Hepatic stellate cell (primary cell): ENCODE measurements at regions not wholly inside any gene's neighbourhood (a gene's known extent, or its start where the extent isn't known, plus 50 kb on each side); places are given as distances from the start of the nearest gene placed in this dataset.

Experiments used
- DNase-seq: peaks from one replicate; pipeline ENCODE4 v3.0.0; 2011; ENCODE audit warnings: low spot score

- no peak for DNase-seq
Observed at GRCh38 chr3:168581771-168582225, 486.1 kb upstream of the GOLIM4 start.

DNA sequence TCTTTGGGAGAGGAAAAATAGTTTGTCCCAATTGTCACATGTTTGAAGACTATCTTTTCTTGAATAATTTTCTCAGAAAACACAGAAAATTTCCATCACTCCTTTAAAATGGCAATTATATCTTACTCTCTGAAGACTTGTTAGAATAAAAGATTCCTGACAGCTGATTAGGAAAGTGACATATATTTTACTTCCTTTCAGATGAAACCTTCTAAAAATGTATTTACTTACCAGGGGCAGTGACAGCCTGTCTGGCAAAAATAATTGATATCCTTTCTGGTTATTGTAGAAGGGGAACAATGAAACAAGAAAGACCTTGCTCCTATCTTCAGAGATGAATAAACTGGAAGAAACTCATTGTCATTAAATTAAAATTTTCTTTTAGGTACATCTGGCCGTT lies 483.3 kb upstream of the GOLIM4 start:
- no peak for DNase-seq

- no peak for DNase-seq
Observed at GRCh38 chr3:168575750-168576149, 480.0 kb upstream of the GOLIM4 start.

DNA sequence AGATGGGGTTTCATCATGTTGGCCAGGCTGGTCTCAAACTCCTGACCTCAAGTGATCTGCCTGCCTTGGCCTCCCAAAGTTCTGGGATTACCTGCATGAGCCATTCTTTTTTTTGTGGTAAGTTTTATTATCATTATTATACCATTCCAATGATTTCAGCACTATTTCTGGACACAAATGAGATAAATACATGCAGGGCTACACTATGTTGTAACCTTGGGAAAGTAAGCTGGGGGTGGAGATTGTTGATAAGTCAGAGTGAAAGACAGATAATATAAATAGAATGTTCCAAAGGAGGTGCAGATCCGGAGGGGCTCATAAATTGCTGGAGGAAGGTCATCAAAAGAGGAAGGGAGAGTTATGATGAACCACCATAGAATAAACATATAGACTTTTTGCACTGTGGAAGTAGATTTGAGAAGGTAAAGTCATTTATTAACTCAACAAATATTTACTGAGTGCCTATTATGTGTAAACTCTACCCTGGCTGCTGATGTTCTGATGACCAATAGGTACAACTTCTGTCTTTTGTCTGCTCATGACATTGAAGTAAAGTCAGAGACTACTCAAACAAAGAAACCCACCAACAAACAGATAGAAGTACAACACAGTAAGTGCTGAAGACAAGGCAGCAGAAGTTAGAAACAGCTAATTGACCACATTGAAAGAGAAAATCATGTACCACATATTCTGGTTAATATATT lies 478.9 kb upstream of the GOLIM4 start:
- no peak for DNase-seq

DNA sequence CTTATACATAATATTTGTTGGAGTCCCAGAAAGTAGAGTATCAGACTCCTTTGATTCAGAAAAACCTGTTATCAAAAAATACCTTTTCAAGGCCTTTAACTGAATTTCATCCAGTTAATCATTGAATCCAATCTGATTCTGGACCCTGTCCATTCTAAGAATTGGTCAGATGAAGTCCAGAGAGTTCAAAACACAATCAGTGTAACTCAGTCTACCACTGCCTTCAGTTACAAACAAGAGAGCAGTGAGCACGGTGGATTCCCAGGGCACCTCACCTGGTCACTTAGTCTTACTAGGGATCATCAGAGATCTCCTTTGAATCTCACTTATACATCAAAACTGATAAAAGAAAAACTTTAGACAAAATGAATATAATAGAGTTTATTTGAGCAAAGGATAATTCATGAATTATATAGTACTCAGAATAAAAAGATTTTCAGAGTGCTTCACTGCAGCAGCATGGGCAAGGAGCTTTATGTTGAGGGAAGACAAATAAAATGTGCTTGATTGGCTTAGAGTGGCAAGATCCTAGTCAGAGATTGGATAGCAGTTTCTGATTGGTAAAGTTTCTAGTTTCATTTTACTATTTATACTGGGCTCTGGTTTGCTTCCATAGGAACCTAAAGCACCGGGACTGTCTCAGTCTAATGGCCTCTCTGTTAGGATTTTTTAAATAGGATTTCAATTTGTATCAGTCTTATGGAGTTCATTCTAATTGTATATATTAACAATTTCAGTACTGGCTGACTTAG lies 474.9 kb upstream of the GOLIM4 start:
- no peak for DNase-seq

DNA sequence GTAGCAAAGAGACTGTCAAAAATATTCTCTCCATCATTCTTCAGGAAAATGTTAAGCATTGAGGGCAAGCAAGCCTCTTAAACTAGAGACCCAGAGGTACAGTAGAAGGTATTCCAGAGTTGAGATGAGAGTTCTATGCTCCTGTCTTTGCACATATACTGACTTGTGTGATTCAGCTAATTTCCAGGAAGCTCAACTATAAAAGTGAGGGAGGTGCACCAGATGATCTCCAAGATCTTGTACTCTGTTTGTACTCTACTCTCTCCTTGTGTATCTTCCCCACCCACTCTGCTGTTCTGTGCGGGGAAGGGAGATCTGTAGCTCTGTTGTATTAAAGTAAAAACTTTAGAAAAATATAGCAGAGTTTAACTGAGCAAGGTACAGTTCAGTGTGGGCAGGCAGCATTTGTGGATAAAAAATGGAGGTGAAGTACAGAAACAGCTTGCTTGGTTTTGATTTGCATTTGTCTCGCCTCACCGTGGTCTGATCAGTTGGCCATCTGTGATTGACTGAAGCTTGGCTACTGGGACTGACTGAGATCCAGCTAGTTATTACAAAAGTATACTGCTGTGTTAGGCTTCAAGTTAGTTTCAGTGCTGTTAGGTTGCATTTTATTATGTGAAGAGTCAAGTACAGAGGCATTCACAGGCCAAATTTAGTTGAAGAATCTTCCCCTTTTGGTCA lies 463.1 kb upstream of the GOLIM4 start:
- DNase-seq = no peak

DNA sequence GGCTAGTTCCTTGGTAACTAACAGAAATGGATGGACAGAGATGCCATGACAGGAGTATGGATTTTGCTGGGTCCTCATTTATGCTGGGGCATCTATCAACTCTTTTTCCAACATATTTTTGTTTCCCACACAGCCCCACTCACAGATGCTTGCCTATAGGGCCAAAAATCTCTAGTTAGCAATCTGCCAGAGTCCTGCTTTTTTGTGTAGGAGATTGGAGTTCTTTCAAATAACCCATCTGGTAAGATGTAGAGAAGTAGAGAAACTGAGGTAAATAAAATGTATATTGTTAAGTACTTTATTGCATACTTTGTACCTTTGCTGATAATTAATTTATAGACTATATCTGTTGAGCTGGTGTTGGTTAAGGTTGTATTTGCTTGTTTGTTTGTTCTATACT lies 456.5 kb upstream of the GOLIM4 start:
- no peak for DNase-seq

DNA sequence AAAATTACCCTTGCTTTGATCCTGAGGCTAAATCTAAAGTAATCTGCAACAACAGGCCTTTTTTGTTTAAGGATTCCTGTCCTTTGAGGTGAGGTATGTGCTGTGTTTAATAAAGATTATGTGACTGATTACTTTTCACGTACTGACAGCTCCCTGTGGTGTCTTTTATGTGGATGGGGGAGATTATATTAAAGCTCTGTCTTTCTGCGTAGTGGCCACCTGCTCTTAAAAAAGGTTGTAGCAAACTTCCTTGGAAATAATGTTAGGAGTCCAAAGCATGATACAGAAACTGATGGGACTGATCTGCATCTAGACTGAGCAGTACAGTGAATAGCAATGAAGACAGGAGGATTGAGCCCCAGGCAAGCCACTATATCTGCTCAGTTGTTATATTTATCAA lies 453.0 kb upstream of the GOLIM4 start:
- no peak for DNase-seq

GRCh38 chr3:168546707-168547106 lies 451.0 kb upstream of the GOLIM4 start:
- no peak for DNase-seq

DNA sequence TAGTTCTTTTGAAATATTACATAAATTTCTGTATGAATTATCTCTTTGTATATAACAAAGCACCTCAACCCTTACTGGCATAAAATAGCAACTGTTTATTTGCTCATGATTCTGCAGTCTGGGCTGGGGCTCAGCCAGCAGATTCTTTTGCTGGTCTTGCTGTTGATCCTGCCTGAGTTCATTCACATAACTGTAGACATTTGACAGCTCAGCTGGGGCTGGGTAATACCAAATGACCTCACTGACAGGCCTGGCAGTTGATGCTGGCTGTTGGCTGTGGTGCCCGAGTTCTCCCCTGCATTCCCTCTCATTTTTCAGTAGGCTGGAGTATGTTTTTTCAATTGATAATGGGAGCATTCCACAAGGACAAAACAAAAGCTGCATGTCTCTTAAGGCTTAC lies 449.9 kb upstream of the GOLIM4 start:
- peak; percentile 1 for DNase-seq

GRCh38 chr3:168544097-168544957 lies 448.6 kb upstream of the GOLIM4 start:
- DNase-seq = no peak

DNA sequence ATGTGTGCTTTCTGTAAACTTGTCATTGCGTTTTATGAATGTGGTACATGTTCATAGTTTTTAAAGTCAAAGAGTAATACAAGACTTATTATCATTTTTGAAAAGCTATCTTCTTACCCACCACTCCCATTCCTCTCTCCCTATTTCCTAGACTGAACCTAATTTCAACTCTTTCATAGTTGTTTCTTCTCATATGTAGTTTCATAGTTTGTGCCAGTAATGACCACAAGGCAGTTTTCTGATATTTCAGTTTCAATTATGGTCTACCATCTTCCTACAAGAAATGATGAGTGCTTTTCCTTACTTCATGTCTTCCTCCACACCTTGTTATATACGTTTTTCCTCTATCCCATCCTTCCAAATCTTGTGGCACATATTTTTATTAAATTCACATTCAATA lies 445.0 kb upstream of the GOLIM4 start:
- no peak for DNase-seq

GRCh38 chr3:168539909-168540308 lies 444.2 kb upstream of the GOLIM4 start:
- no peak for DNase-seq

GRCh38 chr3:168534761-168535160 lies 439.0 kb upstream of the GOLIM4 start:
- DNase-seq = no peak

- DNase-seq = no peak
Observed at GRCh38 chr3:168533600-168533999, 437.9 kb upstream of the GOLIM4 start.

GRCh38 chr3:168532135-168532534 lies 436.4 kb upstream of the GOLIM4 start:
- no peak for DNase-seq

DNA sequence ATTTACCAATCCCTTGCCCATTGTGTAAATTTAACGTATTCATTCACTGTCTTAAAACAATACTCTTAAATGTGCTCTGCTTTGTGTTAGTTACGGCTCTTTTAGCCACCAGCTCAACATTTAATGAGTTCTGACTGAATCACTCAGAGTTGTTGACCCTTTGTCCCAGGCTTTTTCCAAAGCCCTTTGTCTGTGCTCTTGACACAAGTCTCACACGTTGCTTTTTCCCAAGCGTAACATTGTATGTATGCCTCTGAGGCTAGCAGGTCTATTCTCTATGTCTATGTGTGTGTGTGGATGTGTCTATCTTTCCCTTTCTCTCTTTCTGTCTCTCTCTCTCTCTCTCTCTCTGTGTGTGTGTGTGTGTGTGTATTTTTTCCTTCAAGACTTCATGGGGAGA lies 435.4 kb upstream of the GOLIM4 start:
- no peak for DNase-seq

GRCh38 chr3:168524129-168524528 lies 428.4 kb upstream of the GOLIM4 start:
- DNase-seq = no peak

DNA sequence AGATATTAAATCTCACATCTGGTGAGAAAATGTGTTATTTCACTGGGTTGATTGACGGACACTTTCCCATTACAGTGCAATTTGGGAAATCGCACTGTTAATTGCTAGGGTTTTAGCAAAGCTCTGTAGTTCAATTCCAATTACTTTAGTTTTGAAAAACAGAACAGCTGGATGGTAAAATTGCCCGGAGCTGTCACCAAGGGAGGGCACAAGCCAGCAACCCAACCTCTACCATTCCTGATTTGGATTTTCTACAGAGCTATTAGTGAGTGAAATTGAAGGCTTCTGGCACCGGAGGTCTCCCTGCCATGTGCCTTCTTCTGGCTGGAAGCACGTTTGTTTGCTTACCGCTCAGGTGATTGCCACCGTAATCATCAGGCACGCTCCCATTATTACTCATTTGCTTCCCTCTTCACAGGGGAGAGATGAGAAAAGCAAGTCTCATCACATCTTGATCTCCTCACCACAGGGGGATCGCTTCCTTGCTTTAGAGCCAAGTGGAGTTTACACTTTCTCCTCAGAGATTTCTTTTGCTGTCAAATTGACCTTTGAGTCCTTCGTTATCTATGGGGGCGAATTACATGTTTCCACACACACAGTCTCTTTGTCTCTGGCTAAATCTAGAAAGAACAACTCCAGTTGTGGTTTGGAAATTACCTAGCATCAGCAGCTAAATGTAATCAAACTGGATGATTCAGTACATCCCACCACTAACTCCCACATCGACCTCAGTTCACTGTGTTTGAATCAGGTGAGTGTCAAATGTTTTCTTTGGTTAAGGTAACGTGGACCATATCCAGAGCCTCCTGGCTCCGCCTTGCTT lies 421.7 kb upstream of the GOLIM4 start:
- DNase-seq = no peak

GRCh38 chr3:168514252-168514651 lies 418.5 kb upstream of the GOLIM4 start:
- DNase-seq = no peak

- DNase-seq = no peak
Observed at GRCh38 chr3:168512802-168513201, 417.1 kb upstream of the GOLIM4 start.
